ENCODE measurements at regions not wholly inside any gene's neighbourhood (a gene's known extent, or its start where the extent isn't known, plus 50 kb on each side); places are given as distances from the start of the nearest gene placed in this dataset.

DNA sequence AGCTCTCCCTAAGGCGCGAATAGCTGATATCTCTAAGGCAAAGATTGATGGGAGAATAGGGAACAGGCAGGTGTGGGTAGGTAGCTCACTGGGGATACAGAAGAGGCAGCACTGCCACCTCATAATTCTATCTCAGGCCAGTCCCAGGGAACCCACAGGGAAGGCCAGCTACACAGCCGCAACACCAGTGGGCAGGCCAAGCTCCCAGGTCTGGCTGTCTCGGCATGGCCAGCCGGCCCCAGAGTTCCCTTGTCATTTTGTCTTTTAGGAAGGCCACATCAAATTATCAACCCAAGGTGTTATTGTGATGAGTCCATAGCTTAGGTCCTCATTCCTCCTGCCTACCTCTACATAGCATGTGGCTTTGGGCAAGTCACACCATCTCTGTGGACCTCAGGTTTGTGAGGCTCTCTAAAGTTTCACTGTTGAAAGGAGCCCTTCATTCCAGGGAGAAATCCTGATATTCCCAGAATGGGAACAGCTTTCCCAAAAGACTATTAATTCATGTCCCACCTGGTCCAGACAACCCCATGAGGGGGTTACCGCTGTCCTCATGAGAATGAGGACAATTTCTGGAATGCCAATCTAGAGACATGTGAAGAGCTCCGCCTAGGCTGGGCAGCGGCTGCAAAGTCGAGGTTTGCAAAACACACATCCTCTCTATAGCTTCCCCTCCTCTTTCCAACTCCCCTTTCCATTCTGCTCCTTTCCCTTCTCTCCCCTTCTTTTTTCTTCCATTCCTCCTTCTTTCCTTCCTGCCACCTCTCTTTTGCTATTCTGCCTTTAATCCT, 287.1 kb upstream of the ID2 start:
- WGBS (ENCODE audit: missing lambda C conversion rate) = 87% methylated on average over 9 of the region's 9 CpGs
- no peak for DNase-seq (ENCODE audit: low read depth in 1 of 2, low spot score in 1 of 2)
- Histone ChIP-seq H3K9me3 (no peaks in the 10 kb centered on the region), H3K4me3 (no peak overlapping the region), H3K4me1 (peaks cover 4% of the 10 kb centered on the region), H3K4me2 (no peak overlapping the region), H3K27ac (no peak overlapping the region)
- ATAC-seq = no peak
- TF ChIP-seq SMC3 (IDR thresholded peaks at IDR 0.05) (no peak), NR3C1 (IDR thresholded peaks at IDR 0.05) (no peak), KDM1A (IDR thresholded peaks at IDR 0.05; ENCODE audit: low read depth) (no peak), CHD4 (IDR thresholded peaks at IDR 0.05; ENCODE audit: borderline replicate concordance) (no peak), FOSB (CRISPR knock-in tag; IDR thresholded peaks at IDR 0.05) (no peak), ZNF302 (CRISPR knock-in tag; IDR thresholded peaks at IDR 0.05) (no peak)
- TF ChIP-seq, protein P1, sequence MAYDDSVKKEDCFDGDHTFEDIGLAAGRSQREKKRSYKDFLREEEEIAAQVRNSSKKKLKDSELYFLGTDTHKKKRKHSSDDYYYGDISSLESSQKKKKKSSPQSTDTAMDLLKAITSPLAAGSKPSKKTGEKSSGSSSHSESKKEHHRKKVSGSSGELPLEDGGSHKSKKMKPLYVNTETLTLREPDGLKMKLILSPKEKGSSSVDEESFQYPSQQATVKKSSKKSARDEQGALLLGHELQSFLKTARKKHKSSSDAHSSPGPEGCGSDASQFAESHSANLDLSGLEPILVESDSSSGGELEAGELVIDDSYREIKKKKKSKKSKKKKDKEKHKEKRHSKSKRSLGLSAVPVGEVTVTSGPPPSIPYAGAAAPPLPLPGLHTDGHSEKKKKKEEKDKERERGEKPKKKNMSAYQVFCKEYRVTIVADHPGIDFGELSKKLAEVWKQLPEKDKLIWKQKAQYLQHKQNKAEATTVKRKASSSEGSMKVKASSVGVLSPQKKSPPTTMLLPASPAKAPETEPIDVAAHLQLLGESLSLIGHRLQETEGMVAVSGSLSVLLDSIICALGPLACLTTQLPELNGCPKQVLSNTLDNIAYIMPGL (CRISPR knock-in tag; IDR thresholded peaks at IDR 0.05; ENCODE audit: borderline replicate concordance) = no peak
- no peak for FAIRE-seq
- CTCF ChIA-PET = interaction anchor here (0.8 kb wide), 1 partner anchor 14 kb away, joined by 3 read pairs; no protein-coding TSS in a partner anchor
- POLR2A ChIA-PET = no interaction called here

DNA sequence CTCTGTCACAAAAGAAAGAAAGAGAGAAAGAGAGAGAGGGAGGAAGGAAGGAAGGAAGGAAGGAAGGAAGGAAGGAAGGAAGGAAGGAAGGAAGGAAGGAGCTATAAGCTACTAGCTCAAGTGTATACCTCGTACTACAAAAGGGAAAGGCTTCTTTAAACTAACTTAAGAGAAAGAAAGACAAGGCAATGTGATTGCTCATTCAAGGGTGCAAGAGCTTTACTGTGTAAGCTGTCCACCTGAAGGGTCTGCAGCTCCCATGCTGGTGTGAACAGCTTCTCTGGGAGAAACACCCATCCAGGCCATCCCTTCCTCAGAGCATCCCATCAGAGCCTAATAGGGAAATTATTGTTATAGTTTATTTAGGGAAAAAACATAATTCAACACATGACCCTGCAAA, 286.1 kb upstream of the ID2 start:
- Histone ChIP-seq H3K4me3 (no peak overlapping the region), H3K4me2 (no peak overlapping the region), H3K4me1 (no peaks in the 10 kb centered on the region), H3K9me3 (no peaks in the 10 kb centered on the region), H3K27ac (no peak overlapping the region)
- DNase-seq (ENCODE audit: low read depth in 1 of 2, low spot score in 1 of 2) (no peak), FAIRE-seq (no peak), ATAC-seq (no peak)
- ChIA-PET CTCF (no interaction called here), POLR2A (interaction anchor here (0.6 kb wide), 1 partner anchor 14 kb away, joined by 4 read pairs; no protein-coding TSS in a partner anchor)
- 64% methylated on average over 1 of the region's 1 CpG for WGBS (ENCODE audit: missing lambda C conversion rate)
- no peak for TF ChIP-seq NFE2L2 (conservative IDR thresholded peaks at IDR 0.05; ENCODE audit: low read length)
- TF ChIP-seq, protein P2, sequence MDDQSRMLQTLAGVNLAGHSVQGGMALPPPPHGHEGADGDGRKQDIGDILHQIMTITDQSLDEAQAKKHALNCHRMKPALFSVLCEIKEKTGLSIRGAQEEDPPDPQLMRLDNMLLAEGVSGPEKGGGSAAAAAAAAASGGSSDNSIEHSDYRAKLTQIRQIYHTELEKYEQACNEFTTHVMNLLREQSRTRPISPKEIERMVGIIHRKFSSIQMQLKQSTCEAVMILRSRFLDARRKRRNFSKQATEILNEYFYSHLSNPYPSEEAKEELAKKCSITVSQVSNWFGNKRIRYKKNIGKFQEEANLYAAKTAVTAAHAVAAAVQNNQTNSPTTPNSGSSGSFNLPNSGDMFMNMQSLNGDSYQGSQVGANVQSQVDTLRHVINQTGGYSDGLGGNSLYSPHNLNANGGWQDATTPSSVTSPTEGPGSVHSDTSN (IDR thresholded peaks at IDR 0.05) = no peak
- no peak for TF ChIP-seq ESRRA (IDR thresholded peaks at IDR 0.05; ENCODE audit: borderline replicate concordance, low read length)
- no peak for TF ChIP-seq POLR2AphosphoS2 (conservative IDR thresholded peaks at IDR 0.05; ENCODE audit: low read length)
- TF ChIP-seq, protein P1 (CRISPR knock-in tag; IDR thresholded peaks at IDR 0.05; ENCODE audit: borderline replicate concordance) = no peak

DNA sequence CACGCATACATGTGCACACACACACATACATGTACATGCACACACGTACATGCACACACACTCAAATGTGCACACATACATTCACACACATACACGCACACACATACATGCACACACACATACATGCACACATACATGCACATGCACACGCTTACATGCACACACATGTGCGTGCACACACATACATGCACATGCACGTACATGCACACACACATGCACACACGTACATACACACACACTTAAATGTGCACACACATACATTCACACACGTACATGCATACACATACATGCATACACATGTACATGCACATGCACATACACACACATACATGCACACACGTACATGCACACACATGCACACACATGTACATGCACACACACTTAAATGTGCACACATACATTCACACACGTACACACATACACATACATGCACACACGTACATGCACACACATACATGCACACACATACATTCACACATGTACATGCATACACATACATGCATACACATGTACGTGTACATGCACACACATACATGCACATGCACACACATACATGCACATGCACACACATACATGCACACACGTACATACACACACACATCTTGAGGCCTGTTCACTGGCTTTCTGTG, 283.7 kb upstream of the ID2 start:
- ATAC-seq = no peak
- WGBS (ENCODE audit: missing lambda C conversion rate) = 53% methylated on average over 13 of the region's 13 CpGs

DNA sequence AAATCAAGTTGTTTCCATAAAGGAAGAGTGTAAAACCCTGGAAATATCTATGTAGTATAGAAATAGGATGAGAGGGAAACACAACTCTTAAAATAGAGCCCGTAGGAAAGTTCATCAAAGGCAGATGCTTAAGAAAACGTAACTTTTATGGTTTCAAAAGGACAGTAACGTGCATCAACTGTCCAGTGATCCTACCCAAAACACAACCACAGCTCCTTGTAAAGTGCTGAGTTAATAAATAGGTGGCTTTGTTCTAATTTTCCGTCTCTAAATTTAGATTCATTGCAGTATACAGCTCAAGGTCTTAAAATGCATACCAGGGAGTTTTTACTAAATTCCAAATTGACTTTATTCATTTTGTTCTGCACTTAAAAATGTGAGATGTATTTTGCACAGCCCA, 282.1 kb upstream of the ID2 start:
- Histone ChIP-seq H3K9me3 (no peaks in the 10 kb centered on the region), H3K27ac (no peak overlapping the region), H3K4me2 (no peak overlapping the region), H3K4me3 (no peak overlapping the region), H3K4me1 (no peaks in the 10 kb centered on the region)
- WGBS (ENCODE audit: missing lambda C conversion rate) = 53% methylated on average over 4 of the region's 4 CpGs
- ATAC-seq (no peak), DNase-seq (ENCODE audit: low read depth in 1 of 2, low spot score in 1 of 2) (no peak), FAIRE-seq (no peak)
- ChIA-PET POLR2A (no interaction called here), CTCF (interaction anchor here (0.5 kb wide), 1 partner anchor 863 kb away, joined by 3 read pairs; no protein-coding TSS in a partner anchor)
- TF ChIP-seq, protein P3, sequence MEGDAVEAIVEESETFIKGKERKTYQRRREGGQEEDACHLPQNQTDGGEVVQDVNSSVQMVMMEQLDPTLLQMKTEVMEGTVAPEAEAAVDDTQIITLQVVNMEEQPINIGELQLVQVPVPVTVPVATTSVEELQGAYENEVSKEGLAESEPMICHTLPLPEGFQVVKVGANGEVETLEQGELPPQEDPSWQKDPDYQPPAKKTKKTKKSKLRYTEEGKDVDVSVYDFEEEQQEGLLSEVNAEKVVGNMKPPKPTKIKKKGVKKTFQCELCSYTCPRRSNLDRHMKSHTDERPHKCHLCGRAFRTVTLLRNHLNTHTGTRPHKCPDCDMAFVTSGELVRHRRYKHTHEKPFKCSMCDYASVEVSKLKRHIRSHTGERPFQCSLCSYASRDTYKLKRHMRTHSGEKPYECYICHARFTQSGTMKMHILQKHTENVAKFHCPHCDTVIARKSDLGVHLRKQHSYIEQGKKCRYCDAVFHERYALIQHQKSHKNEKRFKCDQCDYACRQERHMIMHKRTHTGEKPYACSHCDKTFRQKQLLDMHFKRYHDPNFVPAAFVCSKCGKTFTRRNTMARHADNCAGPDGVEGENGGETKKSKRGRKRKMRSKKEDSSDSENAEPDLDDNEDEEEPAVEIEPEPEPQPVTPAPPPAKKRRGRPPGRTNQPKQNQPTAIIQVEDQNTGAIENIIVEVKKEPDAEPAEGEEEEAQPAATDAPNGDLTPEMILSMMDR (IDR thresholded peaks at IDR 0.05) = no peak
- TF ChIP-seq POLR2AphosphoS2 (conservative IDR thresholded peaks at IDR 0.05; ENCODE audit: low read length) (no peak), RFX5 (IDR thresholded peaks at IDR 0.05) (no peak), ZNF302 (CRISPR knock-in tag; IDR thresholded peaks at IDR 0.05) (no peak), ESRRA (IDR thresholded peaks at IDR 0.05; ENCODE audit: borderline replicate concordance, low read length) (no peak), ZC3H11A (IDR thresholded peaks at IDR 0.05) (no peak), POLR2A (IDR thresholded peaks at IDR 0.05; ENCODE audit: low read length) (no peak), CBX2 (IDR thresholded peaks at IDR 0.05; ENCODE audit: borderline replicate concordance, low read depth) (no peak)
- TF ChIP-seq, protein P2 (IDR thresholded peaks at IDR 0.05) = no peak
- TF ChIP-seq, protein P4, sequence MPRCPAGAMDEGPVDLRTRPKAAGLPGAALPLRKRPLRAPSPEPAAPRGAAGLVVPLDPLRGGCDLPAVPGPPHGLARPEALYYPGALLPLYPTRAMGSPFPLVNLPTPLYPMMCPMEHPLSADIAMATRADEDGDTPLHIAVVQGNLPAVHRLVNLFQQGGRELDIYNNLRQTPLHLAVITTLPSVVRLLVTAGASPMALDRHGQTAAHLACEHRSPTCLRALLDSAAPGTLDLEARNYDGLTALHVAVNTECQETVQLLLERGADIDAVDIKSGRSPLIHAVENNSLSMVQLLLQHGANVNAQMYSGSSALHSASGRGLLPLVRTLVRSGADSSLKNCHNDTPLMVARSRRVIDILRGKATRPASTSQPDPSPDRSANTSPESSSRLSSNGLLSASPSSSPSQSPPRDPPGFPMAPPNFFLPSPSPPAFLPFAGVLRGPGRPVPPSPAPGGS (IDR thresholded peaks at IDR 0.05) = no peak

More for the DNA sequence above, 283.7 kb upstream of the ID2 start:
- H3K27ac ChIP-seq = no peak overlapping the region
- POLR2A ChIA-PET = no interaction called here
- CTCF ChIA-PET = no interaction called here
- no peaks in the 10 kb centered on the region for H3K9me3 ChIP-seq
- H3K4me2 ChIP-seq = no peak overlapping the region
- TF ChIP-seq RNF2 (IDR thresholded peaks at IDR 0.05; ENCODE audit: borderline replicate concordance, low read depth) = no peak
- no peak for TF ChIP-seq CHD4 (IDR thresholded peaks at IDR 0.05; ENCODE audit: borderline replicate concordance)
- H3K4me3 ChIP-seq = no peak overlapping the region
- FAIRE-seq = no peak
- H3K4me1 ChIP-seq = no peaks in the 10 kb centered on the region
- DNase-seq (ENCODE audit: low read depth in 1 of 2, low spot score in 1 of 2) = no peak
